ENCODE measurements at regions not wholly inside any gene's neighbourhood (a gene's known extent, or its start where the extent isn't known, plus 50 kb on each side); places are given as distances from the start of the nearest gene placed in this dataset.

DNA sequence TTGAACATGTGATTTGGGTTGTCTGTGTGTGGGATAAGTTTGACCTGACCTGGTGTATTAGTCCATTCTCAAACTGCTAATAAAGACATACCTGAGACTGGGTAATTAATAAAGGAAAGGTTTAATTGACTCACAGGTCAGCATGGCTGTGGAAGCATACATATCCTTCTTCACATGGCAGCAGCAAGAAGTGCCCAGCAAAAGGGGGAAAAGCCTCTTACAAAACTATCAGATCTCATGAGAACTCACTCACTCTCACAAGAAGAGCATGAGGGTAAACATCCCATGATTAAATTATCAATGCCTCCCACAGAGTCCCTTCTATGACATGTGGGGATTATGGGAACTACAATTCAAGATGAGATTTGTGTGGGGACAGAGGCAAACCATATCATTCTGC is 94.0 kb upstream of the PPM1H start:
- TF ChIP-seq POLR2A (IDR thresholded peaks at IDR 0.05; ENCODE audit: low read depth, low read length) (no peak), EZH2 (IDR thresholded peaks at IDR 0.05; ENCODE audit: borderline replicate concordance, control insufficient read depth, low read depth, low read length) (no peak), JUND (IDR thresholded peaks at IDR 0.05; ENCODE audit: low read depth, low read length) (no peak), RAD21 (IDR thresholded peaks at IDR 0.05; ENCODE audit: insufficient read depth, low read depth, low read length) (no peak), SIX5 (IDR thresholded peaks at IDR 0.05; ENCODE audit: low read depth, low read length, severe bottlenecking) (no peak), MYC (IDR thresholded peaks at IDR 0.05; ENCODE audit: insufficient read depth, insufficient read length, insufficient replicate concordance, low read length, severe bottlenecking) (no peak), ATF3 (IDR thresholded peaks at IDR 0.05; ENCODE audit: borderline replicate concordance, extremely low read depth, low read depth, low read length) (no peak), SIN3A (IDR thresholded peaks at IDR 0.05; ENCODE audit: low read depth, low read length) (no peak), NFIC (IDR thresholded peaks at IDR 0.05; ENCODE audit: low read depth, low read length) (no peak), BRCA1 (IDR thresholded peaks at IDR 0.05; ENCODE audit: low read depth, low read length) (no peak), POLR2AphosphoS5 (IDR thresholded peaks at IDR 0.05; ENCODE audit: low read length) (no peak)
- TF ChIP-seq, protein P1, sequence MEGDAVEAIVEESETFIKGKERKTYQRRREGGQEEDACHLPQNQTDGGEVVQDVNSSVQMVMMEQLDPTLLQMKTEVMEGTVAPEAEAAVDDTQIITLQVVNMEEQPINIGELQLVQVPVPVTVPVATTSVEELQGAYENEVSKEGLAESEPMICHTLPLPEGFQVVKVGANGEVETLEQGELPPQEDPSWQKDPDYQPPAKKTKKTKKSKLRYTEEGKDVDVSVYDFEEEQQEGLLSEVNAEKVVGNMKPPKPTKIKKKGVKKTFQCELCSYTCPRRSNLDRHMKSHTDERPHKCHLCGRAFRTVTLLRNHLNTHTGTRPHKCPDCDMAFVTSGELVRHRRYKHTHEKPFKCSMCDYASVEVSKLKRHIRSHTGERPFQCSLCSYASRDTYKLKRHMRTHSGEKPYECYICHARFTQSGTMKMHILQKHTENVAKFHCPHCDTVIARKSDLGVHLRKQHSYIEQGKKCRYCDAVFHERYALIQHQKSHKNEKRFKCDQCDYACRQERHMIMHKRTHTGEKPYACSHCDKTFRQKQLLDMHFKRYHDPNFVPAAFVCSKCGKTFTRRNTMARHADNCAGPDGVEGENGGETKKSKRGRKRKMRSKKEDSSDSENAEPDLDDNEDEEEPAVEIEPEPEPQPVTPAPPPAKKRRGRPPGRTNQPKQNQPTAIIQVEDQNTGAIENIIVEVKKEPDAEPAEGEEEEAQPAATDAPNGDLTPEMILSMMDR (IDR thresholded peaks at IDR 0.05 in 2 of 3, conservative IDR thresholded peaks at IDR 0.05 in 1 of 3; ENCODE audit: control insufficient read depth in 2 of 3, extremely low read depth in 1 of 3, insufficient read depth in 1 of 3, low read depth in 3 of 3, low read length in 3 of 3): no peak
